ENCODE measurements at regions not wholly inside any gene's neighbourhood (a gene's known extent, or its start where the extent isn't known, plus 50 kb on each side); places are given as distances from the start of the nearest gene placed in this dataset.

GRCh38 chr22:47396515-47396914 is 634.1 kb downstream of the TBC1D22A start:
- no peak for DNase-seq (ENCODE audit: low read depth)
- H3K36me3 ChIP-seq (ENCODE audit: control insufficient read depth, insufficient read depth, low read length): no peaks in the 10 kb centered on the region
- ChIA-PET POLR2A (no interaction called here), CTCF (no interaction called here)
- TF ChIP-seq, protein P1, sequence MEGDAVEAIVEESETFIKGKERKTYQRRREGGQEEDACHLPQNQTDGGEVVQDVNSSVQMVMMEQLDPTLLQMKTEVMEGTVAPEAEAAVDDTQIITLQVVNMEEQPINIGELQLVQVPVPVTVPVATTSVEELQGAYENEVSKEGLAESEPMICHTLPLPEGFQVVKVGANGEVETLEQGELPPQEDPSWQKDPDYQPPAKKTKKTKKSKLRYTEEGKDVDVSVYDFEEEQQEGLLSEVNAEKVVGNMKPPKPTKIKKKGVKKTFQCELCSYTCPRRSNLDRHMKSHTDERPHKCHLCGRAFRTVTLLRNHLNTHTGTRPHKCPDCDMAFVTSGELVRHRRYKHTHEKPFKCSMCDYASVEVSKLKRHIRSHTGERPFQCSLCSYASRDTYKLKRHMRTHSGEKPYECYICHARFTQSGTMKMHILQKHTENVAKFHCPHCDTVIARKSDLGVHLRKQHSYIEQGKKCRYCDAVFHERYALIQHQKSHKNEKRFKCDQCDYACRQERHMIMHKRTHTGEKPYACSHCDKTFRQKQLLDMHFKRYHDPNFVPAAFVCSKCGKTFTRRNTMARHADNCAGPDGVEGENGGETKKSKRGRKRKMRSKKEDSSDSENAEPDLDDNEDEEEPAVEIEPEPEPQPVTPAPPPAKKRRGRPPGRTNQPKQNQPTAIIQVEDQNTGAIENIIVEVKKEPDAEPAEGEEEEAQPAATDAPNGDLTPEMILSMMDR (IDR thresholded peaks at IDR 0.05; ENCODE audit: insufficient read depth, low read depth, low read length): no peak
- no peak overlapping the region for H3K4me3 ChIP-seq (ENCODE audit: low read depth, low read length)
- no peaks in the 10 kb centered on the region for H3K27me3 ChIP-seq (ENCODE audit: control insufficient read depth, insufficient read depth, low read length)

DNA sequence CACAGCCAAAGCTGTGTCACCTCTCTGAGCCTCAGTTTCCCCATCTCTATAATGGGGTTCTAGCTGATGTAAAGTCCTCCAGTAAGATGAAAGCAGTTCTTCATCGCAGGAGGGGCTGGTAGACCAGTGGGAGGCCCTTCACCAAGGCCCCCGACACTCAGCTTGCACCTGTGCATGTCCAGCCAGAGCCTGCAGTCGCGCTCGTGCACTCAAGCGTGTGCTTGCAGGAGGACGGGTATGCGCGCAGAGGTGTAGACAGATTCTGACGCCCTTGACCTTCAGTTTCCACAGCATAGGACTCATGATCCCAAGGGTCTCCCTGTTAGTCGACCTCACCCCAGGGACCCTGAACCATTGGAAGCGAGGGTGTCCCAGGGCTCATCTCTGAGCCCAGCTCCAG is 633.7 kb downstream of the TBC1D22A start:
- TF ChIP-seq, protein P1 (IDR thresholded peaks at IDR 0.05; ENCODE audit: insufficient read depth, low read depth, low read length): no peak
- H3K36me3 ChIP-seq (ENCODE audit: control insufficient read depth, insufficient read depth, low read length): no peaks in the 10 kb centered on the region
- no peaks in the 10 kb centered on the region for H3K27me3 ChIP-seq (ENCODE audit: control insufficient read depth, insufficient read depth, low read length)
- no peak overlapping the region for H3K4me3 ChIP-seq (ENCODE audit: low read depth, low read length)
- DNase-seq (ENCODE audit: low read depth): no peak
- ChIA-PET POLR2A (no interaction called here), CTCF (no interaction called here)

- ChIA-PET CTCF (no interaction called here), POLR2A (no interaction called here)
- Histone ChIP-seq H3K36me3 (ENCODE audit: control insufficient read depth, insufficient read depth, low read length) (no peaks in the 10 kb centered on the region), H3K4me3 (ENCODE audit: low read depth, low read length) (no peak overlapping the region), H3K27me3 (ENCODE audit: control insufficient read depth, insufficient read depth, low read length) (no peaks in the 10 kb centered on the region)
- TF ChIP-seq, protein P1 (IDR thresholded peaks at IDR 0.05; ENCODE audit: insufficient read depth, low read depth, low read length): no peak
- no peak for DNase-seq (ENCODE audit: low read depth)
These were observed 633.0 kb downstream of the TBC1D22A start for GRCh38 chr22:47395481-47395880.

DNA sequence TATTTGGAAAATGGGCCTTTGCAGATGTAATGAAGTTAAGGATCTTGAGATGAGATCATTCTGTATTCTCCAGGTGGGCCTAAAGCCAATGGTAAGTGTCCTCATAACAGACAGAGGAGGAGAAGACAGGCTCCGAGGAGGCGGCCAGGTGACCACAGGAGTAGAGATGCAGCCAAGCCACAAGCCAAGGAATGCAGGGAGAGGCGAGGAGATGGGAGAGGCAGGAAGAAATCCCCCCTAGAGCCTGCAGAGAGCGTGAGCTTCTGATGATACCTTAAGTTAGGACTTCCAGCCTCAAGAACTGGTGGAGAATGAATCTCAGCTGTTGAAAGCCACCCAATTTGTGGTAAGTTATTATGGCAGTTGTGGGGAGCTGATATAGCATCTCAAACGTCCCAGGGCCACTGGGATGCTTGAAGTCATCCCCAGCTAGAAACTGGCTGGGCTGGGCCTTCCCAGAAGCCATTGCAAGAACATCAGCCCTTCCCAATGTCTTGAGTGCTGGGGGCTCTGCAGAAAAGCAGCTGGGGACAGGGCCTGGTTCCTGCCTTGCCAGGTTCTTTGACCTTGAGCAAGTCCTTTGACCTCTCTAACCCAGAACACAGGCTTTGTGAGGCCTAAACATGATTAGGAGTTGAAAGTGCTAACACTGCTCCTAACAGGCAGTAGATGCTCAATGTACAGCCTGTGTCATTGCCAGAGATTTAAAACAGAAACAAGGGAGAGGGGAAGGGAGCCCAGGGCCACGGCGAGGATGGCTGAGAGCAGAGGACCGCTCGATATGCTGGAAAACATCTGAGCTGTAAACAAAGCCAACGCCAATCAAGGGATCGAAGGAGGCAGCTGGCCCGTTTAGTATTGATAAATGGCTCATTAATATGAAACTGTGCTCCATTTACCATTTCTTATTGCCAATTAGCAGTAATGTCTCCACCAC is 632.3 kb downstream of the TBC1D22A start:
- Histone ChIP-seq H3K36me3 (ENCODE audit: control insufficient read depth, insufficient read depth, low read length) (no peaks in the 10 kb centered on the region), H3K4me3 (ENCODE audit: low read depth, low read length) (no peak overlapping the region), H3K27me3 (ENCODE audit: control insufficient read depth, insufficient read depth, low read length) (no peaks in the 10 kb centered on the region)
- ChIA-PET POLR2A (no interaction called here), CTCF (no interaction called here)
- DNase-seq (ENCODE audit: low read depth): no peak
- TF ChIP-seq, protein P1 (IDR thresholded peaks at IDR 0.05; ENCODE audit: insufficient read depth, low read depth, low read length): no peak

GRCh38 chr22:47393191-47393590 is 630.7 kb downstream of the TBC1D22A start:
- no peaks in the 10 kb centered on the region for H3K36me3 ChIP-seq (ENCODE audit: control insufficient read depth, insufficient read depth, low read length)
- TF ChIP-seq, protein P1 (IDR thresholded peaks at IDR 0.05; ENCODE audit: insufficient read depth, low read depth, low read length): no peak
- DNase-seq (ENCODE audit: low read depth): no peak
- POLR2A ChIA-PET: no interaction called here
- CTCF ChIA-PET: no interaction called here
- H3K4me3 ChIP-seq (ENCODE audit: low read depth, low read length): no peak overlapping the region
- no peaks in the 10 kb centered on the region for H3K27me3 ChIP-seq (ENCODE audit: control insufficient read depth, insufficient read depth, low read length)

Data from BJ (cell line).